ENCODE measurements at regions not wholly inside any gene's neighbourhood (a gene's known extent, or its start where the extent isn't known, plus 50 kb on each side); places are given as distances from the start of the nearest gene placed in this dataset.
"Not testable (repeated sequence)": the region's sequence is repeated elsewhere in the genome, so short reads cannot be mapped to it uniquely, and the experiment has no call there.

- not testable (repeated sequence) for TF ChIP-seq POLR2AphosphoS5 (IDR thresholded peaks at IDR 0.05; ENCODE audit: insufficient read depth in 1 of 2, low read depth in 1 of 2); POLR2A (IDR thresholded peaks at IDR 0.05); CTCF (IDR thresholded peaks at IDR 0.05)
Measured at GRCh38 chr15:26244782-26245181, 381.7 kb upstream of the ATP10A start.

All from vagina (tissue), 2 donors.